ENCODE measurements at regions not wholly inside any gene's neighbourhood (a gene's known extent, or its start where the extent isn't known, plus 50 kb on each side); places are given as distances from the start of the nearest gene placed in this dataset.

DNA sequence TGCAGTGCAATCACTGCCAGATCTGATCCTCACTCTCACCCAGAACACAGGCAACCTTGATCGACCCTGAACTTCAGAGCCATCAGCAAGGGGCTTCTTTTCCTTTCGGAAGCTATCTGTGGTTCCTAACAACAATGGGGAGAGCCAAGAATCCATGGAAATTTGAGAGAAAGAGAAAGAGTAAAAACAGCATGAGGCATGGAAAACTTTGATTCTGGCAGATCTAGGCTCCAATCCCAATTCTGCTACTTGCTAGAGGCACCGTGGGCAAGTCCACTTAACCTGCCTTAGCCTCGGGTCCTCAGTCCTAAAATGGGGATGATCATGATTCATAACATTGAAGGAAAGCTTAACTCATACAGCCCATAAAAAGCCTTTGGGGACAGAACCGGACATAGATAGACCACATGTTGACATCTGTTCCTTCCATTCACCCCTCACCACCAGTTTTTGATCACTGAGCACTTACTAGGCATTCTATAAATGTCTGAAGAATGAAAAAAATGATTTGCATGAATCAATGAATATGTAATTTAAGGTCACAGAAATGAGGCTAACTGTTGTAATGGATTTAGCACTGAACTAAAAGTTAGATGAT, 605.7 kb upstream of the CFAP20DC start:
- H3K36me3 ChIP-seq (ENCODE audit: control insufficient read depth in 3 of 3, insufficient read depth in 2 of 3, low read depth in 1 of 3, low read length in 3 of 3): no peaks in the 10 kb centered on the region
- peaks cover 0 to 3% of the 10 kb centered on the region in 2 donors for H3K9me3 ChIP-seq (ENCODE audit: control insufficient read depth in 2 of 2, insufficient read depth in 1 of 2, low read depth in 1 of 2, low read length in 1 of 2)
- no peak overlapping the region for H3K4me3 ChIP-seq (ENCODE audit: low read depth in 1 of 3, low read length in 3 of 3)
- FAIRE-seq (no peak), DNase-seq (no peak)
- H3K4me1 ChIP-seq (ENCODE audit: control insufficient read depth in 3 of 3, insufficient read depth in 2 of 3, low read depth in 1 of 3, low read length in 2 of 3): peaks cover 0 to 2% (median 0%) of the 10 kb centered on the region in 3 donors
- 68 to 85% (median 79%) methylated on average over 5 of the region's 5 CpGs for WGBS, 3 donors
- H3K27ac ChIP-seq (ENCODE audit: low read depth in 1 of 3, low read length in 2 of 3): peak overlapping the region in 1 of 3 donors; percentile 31
- no peaks in the 10 kb centered on the region for H3K27me3 ChIP-seq (ENCODE audit: control insufficient read depth in 3 of 3, insufficient read depth in 3 of 3, low read length in 3 of 3)

DNA sequence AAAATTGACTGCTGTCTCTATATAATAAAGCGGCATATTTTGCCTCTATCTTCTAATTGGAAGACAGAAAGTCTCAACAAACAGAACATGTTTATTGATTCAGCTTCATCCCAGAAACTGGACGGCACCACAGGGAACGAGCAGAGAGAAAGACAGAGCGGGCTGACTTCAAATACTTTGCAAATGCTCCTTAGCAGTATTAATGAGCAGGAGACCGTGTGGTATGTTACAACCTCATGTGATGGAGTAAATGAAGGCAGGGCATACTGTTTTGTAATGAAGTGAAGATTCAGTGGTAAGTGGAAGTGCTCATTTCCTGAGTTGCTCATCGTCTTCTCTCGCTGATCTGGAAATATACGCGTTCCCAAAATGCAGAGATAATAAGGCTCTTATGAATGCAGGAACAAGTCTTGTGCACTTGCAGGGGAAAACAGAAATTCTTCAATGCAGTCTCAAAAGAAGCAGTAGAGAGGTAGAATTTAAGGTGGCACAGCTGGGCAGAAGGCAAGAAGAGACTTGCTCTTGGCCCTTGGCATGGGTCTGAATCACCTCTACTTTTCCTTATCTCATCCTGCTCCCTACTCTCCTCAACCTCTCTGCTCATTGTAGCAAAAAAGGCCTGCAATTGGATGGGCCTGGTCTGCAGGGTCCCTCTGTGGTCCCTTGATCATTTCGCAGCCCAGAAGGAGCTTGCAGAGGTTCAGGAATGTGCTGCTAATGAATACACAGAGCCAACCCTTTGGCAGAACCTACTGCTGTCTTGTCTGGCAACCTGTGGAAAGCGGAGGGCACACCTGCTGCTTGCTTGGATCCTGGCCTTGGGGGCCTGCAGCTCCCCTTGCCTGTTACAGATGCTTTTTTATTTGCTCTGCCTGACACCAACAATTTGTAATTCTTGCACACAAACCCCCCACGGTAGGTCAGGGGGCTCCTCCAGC, 604.9 kb upstream of the CFAP20DC start:
- no peak for FAIRE-seq
- DNase-seq: no peak

DNA sequence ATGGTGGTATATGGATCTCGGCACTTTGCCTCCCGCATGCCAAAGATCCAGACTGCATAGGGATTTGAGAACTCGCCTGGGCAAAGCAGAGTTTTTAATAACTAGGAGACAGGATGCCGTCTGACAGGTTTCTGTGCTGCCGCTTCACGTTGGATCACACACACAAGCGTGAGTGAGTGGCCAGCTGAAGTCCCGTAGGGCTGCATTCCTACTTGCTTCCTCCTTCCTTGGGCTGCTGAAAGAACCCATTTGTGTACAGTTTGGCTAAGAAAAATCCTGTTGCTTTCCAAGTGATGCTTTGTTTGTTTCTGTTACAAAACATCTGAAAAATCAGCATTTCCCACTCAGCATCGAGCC, 604.3 kb upstream of the CFAP20DC start:
- FAIRE-seq: no peak
- Histone ChIP-seq H3K36me3 (ENCODE audit: control insufficient read depth in 3 of 3, insufficient read depth in 2 of 3, low read depth in 1 of 3, low read length in 3 of 3) (no peaks in the 10 kb centered on the region), H3K9me3 (ENCODE audit: control insufficient read depth in 2 of 2, insufficient read depth in 1 of 2, low read depth in 1 of 2, low read length in 1 of 2) (peaks cover 0 to 8% of the 10 kb centered on the region in 2 donors), H3K4me3 (ENCODE audit: low read depth in 1 of 3, low read length in 3 of 3) (no peak overlapping the region), H3K27me3 (ENCODE audit: control insufficient read depth in 3 of 3, insufficient read depth in 3 of 3, low read length in 3 of 3) (no peaks in the 10 kb centered on the region), H3K27ac (ENCODE audit: low read depth in 1 of 3, low read length in 2 of 3) (peak overlapping the region in 2 of 3 donors; percentile 11 to 68), H3K4me1 (ENCODE audit: control insufficient read depth in 3 of 3, insufficient read depth in 2 of 3, low read depth in 1 of 3, low read length in 2 of 3) (peaks cover 0 to 2% (median 0%) of the 10 kb centered on the region in 3 donors)
- no peak for DNase-seq
- 64 to 82% (median 81%) methylated on average over 9 of the region's 9 CpGs for WGBS, 3 donors

More for the DNA sequence above, 604.9 kb upstream of the CFAP20DC start:
- Histone ChIP-seq H3K9me3 (ENCODE audit: control insufficient read depth in 2 of 2, insufficient read depth in 1 of 2, low read depth in 1 of 2, low read length in 1 of 2) (peaks cover 0 to 4% of the 10 kb centered on the region in 2 donors), H3K4me1 (ENCODE audit: control insufficient read depth in 3 of 3, insufficient read depth in 2 of 3, low read depth in 1 of 3, low read length in 2 of 3) (peaks cover 0 to 2% (median 0%) of the 10 kb centered on the region in 3 donors), H3K4me3 (ENCODE audit: low read depth in 1 of 3, low read length in 3 of 3) (no peak overlapping the region), H3K36me3 (ENCODE audit: control insufficient read depth in 3 of 3, insufficient read depth in 2 of 3, low read depth in 1 of 3, low read length in 3 of 3) (no peaks in the 10 kb centered on the region), H3K27ac (ENCODE audit: low read depth in 1 of 3, low read length in 2 of 3) (peak overlapping the region in 2 of 3 donors; percentile 12 to 68), H3K27me3 (ENCODE audit: control insufficient read depth in 3 of 3, insufficient read depth in 3 of 3, low read length in 3 of 3) (no peaks in the 10 kb centered on the region)
- 70 to 83% (median 79%) methylated on average over 12 of the region's 12 CpGs for WGBS, 3 donors

DNA sequence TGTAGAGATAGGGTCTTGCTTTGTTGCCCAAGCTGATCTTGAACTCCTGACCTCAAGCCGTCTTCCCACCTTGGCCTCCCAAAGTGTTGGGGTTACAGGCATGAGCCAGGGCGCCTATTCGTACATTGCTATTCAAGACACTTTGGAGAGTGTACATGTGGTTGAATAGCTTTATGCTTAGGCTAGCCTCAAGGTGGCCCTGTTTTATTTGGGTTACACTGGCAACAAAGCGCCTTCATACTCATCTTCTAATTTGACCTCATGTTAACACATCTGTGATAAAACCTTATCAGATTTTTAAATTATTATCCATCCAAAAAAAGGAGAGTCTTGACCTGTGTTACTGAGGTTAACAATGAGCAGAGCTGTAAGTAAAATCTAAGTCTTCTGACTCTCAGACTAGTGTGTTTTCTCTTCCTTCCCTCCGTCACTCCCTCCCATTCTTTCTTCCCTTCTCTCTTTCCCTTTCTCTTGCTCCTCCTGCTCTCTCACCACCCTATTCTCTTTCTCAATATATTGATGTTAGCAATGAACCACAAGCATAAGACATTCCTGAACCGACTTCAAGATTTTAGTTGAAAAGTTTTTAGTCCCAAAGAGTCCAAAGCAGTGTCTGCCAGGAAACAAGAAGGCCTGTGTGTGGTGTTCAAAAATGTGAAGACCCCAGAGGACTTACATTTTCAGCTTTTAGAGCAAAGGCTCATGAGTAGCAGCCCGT, 603.7 kb upstream of the CFAP20DC start:
- H3K4me3 ChIP-seq (ENCODE audit: low read depth in 1 of 3, low read length in 3 of 3): no peak overlapping the region
- DNase-seq (no peak), FAIRE-seq (no peak)
- peaks cover 0 to 13% of the 10 kb centered on the region in 2 donors for H3K9me3 ChIP-seq (ENCODE audit: control insufficient read depth in 2 of 2, insufficient read depth in 1 of 2, low read depth in 1 of 2, low read length in 1 of 2)
- H3K4me1 ChIP-seq (ENCODE audit: control insufficient read depth in 3 of 3, insufficient read depth in 2 of 3, low read depth in 1 of 3, low read length in 2 of 3): peaks cover 0 to 2% (median 0%) of the 10 kb centered on the region in 3 donors
- peak overlapping the region in 2 of 3 donors; percentile 11 to 68 for H3K27ac ChIP-seq (ENCODE audit: low read depth in 1 of 3, low read length in 2 of 3)
- 78 to 90% (median 83%) methylated on average over 7 of the region's 7 CpGs for WGBS, 3 donors
- H3K36me3 ChIP-seq (ENCODE audit: control insufficient read depth in 3 of 3, insufficient read depth in 2 of 3, low read depth in 1 of 3, low read length in 3 of 3): no peaks in the 10 kb centered on the region
- H3K27me3 ChIP-seq (ENCODE audit: control insufficient read depth in 3 of 3, insufficient read depth in 3 of 3, low read length in 3 of 3): no peaks in the 10 kb centered on the region

DNA sequence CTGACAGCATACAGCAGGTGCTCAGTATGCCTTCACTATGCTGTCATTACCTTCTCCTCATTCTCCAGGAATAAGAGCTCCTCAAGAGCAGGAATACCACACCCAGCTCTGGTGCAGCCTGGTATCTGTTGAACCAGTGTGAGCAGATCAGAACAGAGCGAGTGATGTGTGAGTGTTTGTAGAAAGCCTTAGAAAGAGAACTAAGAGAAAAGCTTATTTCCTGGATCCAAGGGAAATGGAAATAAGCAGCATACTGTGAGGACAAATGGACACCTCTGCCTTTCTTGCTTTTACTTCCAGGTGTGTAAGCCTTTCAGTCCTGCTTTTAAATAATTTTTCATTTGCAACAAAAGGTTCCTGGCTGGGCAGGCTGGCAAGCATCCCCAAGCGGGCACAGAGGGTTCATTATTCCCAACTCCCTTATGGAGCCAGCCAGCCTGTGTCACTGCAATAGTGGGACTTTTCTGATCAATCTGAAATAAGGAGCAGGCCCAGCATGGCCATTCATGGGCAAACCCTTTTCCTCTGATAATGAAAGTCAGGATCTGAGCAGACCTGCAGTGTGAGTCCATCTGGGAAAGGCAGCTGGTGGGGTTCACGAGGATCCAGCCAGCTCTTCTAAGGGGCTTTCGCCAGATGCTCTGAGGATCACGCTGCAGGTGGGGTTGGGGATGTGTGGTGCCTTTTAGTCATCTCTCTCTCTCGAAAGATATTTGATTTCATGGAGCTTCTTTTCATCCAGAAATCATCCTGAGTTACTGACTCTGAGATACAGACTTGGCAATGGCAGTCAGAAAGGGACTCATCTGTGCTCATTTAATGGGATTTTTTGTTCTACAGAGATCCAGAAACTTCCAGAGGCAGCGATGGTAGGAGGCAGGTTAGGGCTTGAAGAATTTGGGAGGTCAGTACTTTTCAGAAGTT, 594.9 kb upstream of the CFAP20DC start:
- Histone ChIP-seq H3K27me3 (ENCODE audit: control insufficient read depth in 3 of 3, insufficient read depth in 3 of 3, low read length in 3 of 3) (peaks cover 0 to 8% (median 7%) of the 10 kb centered on the region in 3 donors), H3K27ac (ENCODE audit: low read depth in 1 of 3, low read length in 2 of 3) (no peak overlapping the region), H3K36me3 (ENCODE audit: control insufficient read depth in 3 of 3, insufficient read depth in 2 of 3, low read depth in 1 of 3, low read length in 3 of 3) (no peaks in the 10 kb centered on the region), H3K4me1 (ENCODE audit: control insufficient read depth in 3 of 3, insufficient read depth in 2 of 3, low read depth in 1 of 3, low read length in 2 of 3) (no peaks in the 10 kb centered on the region), H3K9me3 (ENCODE audit: control insufficient read depth in 2 of 2, insufficient read depth in 1 of 2, low read depth in 1 of 2, low read length in 1 of 2) (peaks cover 0 to 11% of the 10 kb centered on the region in 2 donors), H3K4me3 (ENCODE audit: low read depth in 1 of 3, low read length in 3 of 3) (no peak overlapping the region)
- DNase-seq: no peak
- FAIRE-seq: no peak
- WGBS, 3 donors: 81 to 89% (median 87%) methylated on average over 7 of the region's 7 CpGs

DNA sequence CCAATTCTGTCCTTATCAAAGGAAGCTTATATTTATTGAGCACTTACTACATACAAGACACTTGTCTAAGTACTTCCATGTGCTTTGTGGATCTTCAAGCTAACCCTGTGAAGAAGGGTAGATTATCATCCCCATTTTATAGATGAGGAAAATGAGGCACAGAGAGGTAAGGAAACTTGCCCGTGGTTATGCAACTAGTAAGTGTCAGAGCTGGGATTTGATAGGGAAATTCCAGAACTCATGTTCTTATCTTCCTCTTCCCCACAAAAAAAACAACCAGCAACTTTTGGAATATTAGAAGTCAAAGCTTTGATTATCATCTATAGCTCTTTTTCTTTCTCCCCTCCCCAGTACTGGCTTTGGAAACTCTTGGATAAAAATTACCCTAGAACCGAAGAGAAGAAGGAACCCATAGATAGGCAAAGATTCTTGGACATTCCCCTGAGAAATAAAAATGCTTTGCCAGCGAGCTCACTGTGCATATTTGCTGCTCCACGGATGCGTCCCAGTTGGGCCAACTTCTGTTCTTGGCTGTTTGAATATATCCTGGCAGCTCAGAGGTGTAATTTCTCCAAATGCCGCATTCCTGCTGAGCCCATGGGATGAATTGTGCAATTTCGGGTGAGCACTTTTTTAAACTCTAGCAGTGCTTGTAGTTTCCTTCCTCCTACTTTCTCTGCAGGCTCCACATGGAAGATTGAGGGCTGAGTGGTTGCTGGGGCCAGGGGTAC, 591.5 kb upstream of the CFAP20DC start:
- Histone ChIP-seq H3K9me3 (ENCODE audit: control insufficient read depth in 2 of 2, insufficient read depth in 1 of 2, low read depth in 1 of 2, low read length in 1 of 2) (no peaks in the 10 kb centered on the region), H3K36me3 (ENCODE audit: control insufficient read depth in 3 of 3, insufficient read depth in 2 of 3, low read depth in 1 of 3, low read length in 3 of 3) (no peaks in the 10 kb centered on the region), H3K4me3 (ENCODE audit: low read depth in 1 of 3, low read length in 3 of 3) (no peak overlapping the region), H3K27ac (ENCODE audit: low read depth in 1 of 3, low read length in 2 of 3) (no peak overlapping the region), H3K4me1 (ENCODE audit: control insufficient read depth in 3 of 3, insufficient read depth in 2 of 3, low read depth in 1 of 3, low read length in 2 of 3) (no peaks in the 10 kb centered on the region), H3K27me3 (ENCODE audit: control insufficient read depth in 3 of 3, insufficient read depth in 3 of 3, low read length in 3 of 3) (peaks cover 0 to 8% (median 7%) of the 10 kb centered on the region in 3 donors)
- no peak for FAIRE-seq
- 55 to 64% (median 62%) methylated on average over 7 of the region's 7 CpGs for WGBS, 3 donors
- DNase-seq: no peak

DNA sequence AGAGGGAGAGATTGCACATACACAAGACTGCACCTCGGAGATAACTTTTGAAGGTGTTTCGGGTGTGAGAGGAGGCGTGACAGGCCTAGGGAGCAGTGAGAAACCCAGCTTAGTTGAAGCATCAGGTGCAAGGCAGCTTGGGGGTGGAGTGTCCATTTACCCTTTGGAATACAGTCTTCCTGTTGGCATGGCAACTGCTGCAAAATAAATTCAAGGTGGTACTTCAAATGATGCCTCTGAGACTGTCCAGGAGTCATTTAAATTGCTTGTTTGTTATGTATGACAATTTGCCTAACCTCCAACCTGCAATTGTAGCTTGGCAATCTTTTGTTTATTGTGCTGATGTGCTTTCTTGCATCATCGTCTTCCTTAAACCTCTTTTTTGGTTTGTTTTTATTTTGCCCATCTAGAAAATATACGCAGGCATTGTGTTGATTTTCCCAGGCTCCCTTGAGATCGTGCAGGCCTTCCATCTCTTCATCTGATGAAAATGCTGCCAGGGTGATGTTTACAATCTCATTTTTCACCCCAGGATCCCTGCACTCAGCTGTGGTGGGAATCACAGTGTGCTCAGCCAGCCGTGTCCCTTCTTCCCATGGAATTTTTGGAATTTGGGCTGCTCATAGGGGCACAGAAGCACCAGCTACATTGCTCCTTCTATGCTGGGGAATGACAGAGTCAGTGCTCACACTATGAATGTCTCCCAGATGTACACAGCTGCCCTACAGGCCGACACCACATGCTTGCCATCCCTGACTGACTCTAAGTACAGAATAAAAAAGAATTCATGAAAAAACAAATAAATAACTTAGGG, 583.1 kb upstream of the CFAP20DC start:
- Histone ChIP-seq H3K9me3 (ENCODE audit: control insufficient read depth in 2 of 2, insufficient read depth in 1 of 2, low read depth in 1 of 2, low read length in 1 of 2) (no peaks in the 10 kb centered on the region), H3K27ac (ENCODE audit: low read depth in 1 of 3, low read length in 2 of 3) (peak overlapping the region in 1 of 3 donors; percentile 10)
- no peak for FAIRE-seq

More for the DNA sequence above, 583.1 kb upstream of the CFAP20DC start:
- Histone ChIP-seq H3K4me3 (ENCODE audit: low read depth in 1 of 3, low read length in 3 of 3) (no peak overlapping the region), H3K27me3 (ENCODE audit: control insufficient read depth in 3 of 3, insufficient read depth in 3 of 3, low read length in 3 of 3) (no peaks in the 10 kb centered on the region), H3K4me1 (ENCODE audit: control insufficient read depth in 3 of 3, insufficient read depth in 2 of 3, low read depth in 1 of 3, low read length in 2 of 3) (no peaks in the 10 kb centered on the region), H3K36me3 (ENCODE audit: control insufficient read depth in 3 of 3, insufficient read depth in 2 of 3, low read depth in 1 of 3, low read length in 3 of 3) (no peaks in the 10 kb centered on the region)
- DNase-seq: no peak
- 71 to 79% (median 76%) methylated on average over 8 of the region's 8 CpGs for WGBS, 3 donors

Measured in small intestine (tissue), 7 donors.